GM19372 (cell line): ENCODE measurements at regions not wholly inside any gene's neighbourhood (a gene's known extent, or its start where the extent isn't known, plus 50 kb on each side); places are given as distances from the start of the nearest gene placed in this dataset.

Experiments
- ATAC-seq: cut with Tn5 transposase; IDR thresholded peaks from one replicate; pipeline ENCODE4 v1.9.1; 2021; ENCODE audit warnings: mild to moderate bottlenecking, low read depth, moderate library complexity; ENCODE audit not compliant: unreplicated experiment

- no peak for ATAC-seq
Observed at GRCh38 chr3:16101295-16102186, 72.9 kb upstream of the GALNT15 start.

- ATAC-seq = no peak
Observed at GRCh38 chr3:16102187-16102561, 72.3 kb upstream of the GALNT15 start.

- no peak for ATAC-seq
Observed at GRCh38 chr3:16102905-16103364, 71.5 kb upstream of the GALNT15 start.

- no peak for ATAC-seq
Observed at GRCh38 chr3:16103472-16103871, 71.0 kb upstream of the GALNT15 start.

GRCh38 chr3:16104156-16104555, 70.3 kb upstream of the GALNT15 start:
- ATAC-seq = no peak

- ATAC-seq = no peak
Observed at GRCh38 chr3:16106050-16106449, 68.4 kb upstream of the GALNT15 start.

- ATAC-seq = no peak
Observed at GRCh38 chr3:16108424-16108823, 66.1 kb upstream of the GALNT15 start.

GRCh38 chr3:16109929-16110328, 64.6 kb upstream of the GALNT15 start:
- ATAC-seq = no peak

- no peak for ATAC-seq
Observed at GRCh38 chr3:16112910-16113504, 61.5 kb upstream of the GALNT15 start.

- no peak for ATAC-seq
Observed at GRCh38 chr3:16113704-16114103, 60.8 kb upstream of the GALNT15 start.

GRCh38 chr3:16114429-16114828, 60.1 kb upstream of the GALNT15 start:
- ATAC-seq = no peak

GRCh38 chr3:16114930-16115329, 59.5 kb upstream of the GALNT15 start:
- ATAC-seq = no peak

GRCh38 chr3:16118396-16118795, 56.1 kb upstream of the GALNT15 start:
- ATAC-seq = no peak

GRCh38 chr3:16119887-16120286, 54.6 kb upstream of the GALNT15 start:
- ATAC-seq = no peak

- no peak for ATAC-seq
Observed at GRCh38 chr3:16121391-16121790, 53.1 kb upstream of the GALNT15 start.

- ATAC-seq = no peak
Observed at GRCh38 chr3:16122155-16122554, 52.3 kb upstream of the GALNT15 start.

- ATAC-seq = no peak
Observed at GRCh38 chr3:16122661-16123060, 51.8 kb upstream of the GALNT15 start.

- ATAC-seq = no peak
Observed at GRCh38 chr3:16124636-16125035, 49.8 kb upstream of the GALNT15 start.
